GM10248 (cell line): ENCODE measurements at regions not wholly inside any gene's neighbourhood (a gene's known extent, or its start where the extent isn't known, plus 50 kb on each side); places are given as distances from the start of the nearest gene placed in this dataset.

Source experiments
- CTCF ChIA-PET: fragments of 300-600 bp; sonication (Branson Sonifier 250); formaldehyde crosslinking; extraction: SDS; loops from one replicate; lab custom pipeline; 2021; ENCODE audit warnings: antibody characterized with exemption; lab: Yijun Ruan, JAX
- POLR2A ChIA-PET: fragments of 350-650 bp; sonication (Branson Sonifier 250); formaldehyde crosslinking; extraction: SDS; loops from one replicate; lab custom pipeline; 2020; ENCODE audit warnings: antibody characterized with exemption; lab: Yijun Ruan, JAX
- DNase-seq: peaks from one replicate; pipeline ENCODE4 v3.0.0; 2012; ENCODE audit errors: extremely low spot score
- TF ChIP-seq, protein P1 (sequence below): IDR thresholded peaks from 2 replicates; pipeline ENCODE4 v1.5.1; 2012; ENCODE audit warnings: mild to moderate bottlenecking, low read depth; ENCODE audit errors: extremely low read depth, missing control alignments, control extremely low read depth

- TF ChIP-seq, protein P1, sequence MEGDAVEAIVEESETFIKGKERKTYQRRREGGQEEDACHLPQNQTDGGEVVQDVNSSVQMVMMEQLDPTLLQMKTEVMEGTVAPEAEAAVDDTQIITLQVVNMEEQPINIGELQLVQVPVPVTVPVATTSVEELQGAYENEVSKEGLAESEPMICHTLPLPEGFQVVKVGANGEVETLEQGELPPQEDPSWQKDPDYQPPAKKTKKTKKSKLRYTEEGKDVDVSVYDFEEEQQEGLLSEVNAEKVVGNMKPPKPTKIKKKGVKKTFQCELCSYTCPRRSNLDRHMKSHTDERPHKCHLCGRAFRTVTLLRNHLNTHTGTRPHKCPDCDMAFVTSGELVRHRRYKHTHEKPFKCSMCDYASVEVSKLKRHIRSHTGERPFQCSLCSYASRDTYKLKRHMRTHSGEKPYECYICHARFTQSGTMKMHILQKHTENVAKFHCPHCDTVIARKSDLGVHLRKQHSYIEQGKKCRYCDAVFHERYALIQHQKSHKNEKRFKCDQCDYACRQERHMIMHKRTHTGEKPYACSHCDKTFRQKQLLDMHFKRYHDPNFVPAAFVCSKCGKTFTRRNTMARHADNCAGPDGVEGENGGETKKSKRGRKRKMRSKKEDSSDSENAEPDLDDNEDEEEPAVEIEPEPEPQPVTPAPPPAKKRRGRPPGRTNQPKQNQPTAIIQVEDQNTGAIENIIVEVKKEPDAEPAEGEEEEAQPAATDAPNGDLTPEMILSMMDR: no peak
- ChIA-PET CTCF (no interaction called here), POLR2A (no interaction called here)
- no peak for DNase-seq
These were observed 169.2 kb upstream of the RORA start for GRCh38 chr15:61398310-61398709.

DNA sequence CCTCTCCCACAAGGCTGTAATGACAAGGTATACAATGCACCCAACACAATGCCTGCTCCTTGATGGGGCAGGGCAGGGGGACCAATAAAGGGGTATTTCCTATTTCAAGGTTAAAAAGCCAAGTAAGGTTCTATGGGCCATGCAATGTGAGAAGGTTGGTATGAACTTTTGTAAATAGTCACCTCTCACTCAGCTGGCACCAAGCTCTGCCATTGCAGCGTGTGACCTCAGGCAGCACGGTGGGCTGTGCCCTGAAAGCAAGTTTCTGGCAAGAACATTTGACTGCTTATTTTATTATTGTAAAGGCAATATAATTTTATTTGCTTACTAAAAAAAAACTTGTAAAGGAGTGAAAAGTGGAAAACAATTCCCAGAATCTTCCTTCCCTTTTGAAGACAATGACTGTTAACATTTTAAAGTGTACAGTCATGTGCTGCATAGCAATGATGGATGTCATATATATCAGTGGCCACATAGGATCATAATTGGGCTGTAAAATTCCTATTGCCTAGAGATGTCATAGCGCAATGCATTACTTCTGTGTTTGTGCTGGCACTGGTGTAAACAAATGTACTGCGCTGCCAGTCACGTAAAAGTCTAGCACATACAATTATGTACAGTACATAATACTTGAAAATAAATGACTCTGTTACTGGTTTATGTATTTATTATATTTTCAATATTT is 167.3 kb upstream of the RORA start:
- ChIA-PET CTCF (interaction anchor here (1.0 kb wide), 1 partner anchor 8 kb away, joined by 3 read pairs; no protein-coding TSS in a partner anchor), POLR2A (no interaction called here)
- TF ChIP-seq, protein P1: no peak
- no peak for DNase-seq

DNA sequence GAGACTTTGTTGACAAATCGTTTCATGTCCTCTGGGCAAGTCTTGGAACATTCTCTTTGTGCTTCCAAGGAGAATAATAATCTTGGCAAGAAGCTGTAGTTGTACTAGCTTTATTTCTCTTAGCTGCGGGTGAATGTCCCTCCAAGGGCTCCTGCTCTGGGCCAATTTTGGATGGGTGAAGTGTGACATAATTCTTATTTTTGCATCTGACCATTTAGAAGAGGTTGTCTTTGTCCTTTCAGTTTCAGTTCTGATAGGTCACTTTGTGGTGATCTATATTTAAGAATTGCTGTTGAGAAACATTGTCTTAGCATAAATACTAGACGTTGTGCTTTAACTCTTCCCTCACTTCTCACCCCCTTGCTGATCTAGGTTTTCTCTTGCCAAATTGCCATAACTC is 164.8 kb upstream of the RORA start:
- CTCF ChIA-PET: interaction anchor here (1.4 to 1.5 kb wide), 2 partner anchors 9 to 10 kb away, joined by 4 read pairs; no protein-coding TSS in a partner anchor
- DNase-seq: no peak
- POLR2A ChIA-PET: no interaction called here
- TF ChIP-seq, protein P1: no peak

- POLR2A ChIA-PET: no interaction called here
- TF ChIP-seq, protein P1: no peak
- CTCF ChIA-PET: interaction anchor here (1.4 to 1.5 kb wide), 2 partner anchors 8 to 11 kb away, joined by 4 read pairs; no protein-coding TSS in a partner anchor
- DNase-seq: no peak
These were observed 164.4 kb upstream of the RORA start for GRCh38 chr15:61393524-61393923.

- ChIA-PET POLR2A (no interaction called here), CTCF (interaction anchor here (1.3 kb wide), 1 partner anchor 12 kb away, joined by 3 read pairs; no protein-coding TSS in a partner anchor)
- no peak for DNase-seq
- TF ChIP-seq, protein P1: no peak
These were observed 161.0 kb upstream of the RORA start for GRCh38 chr15:61390138-61390537.

GRCh38 chr15:61389334-61390028 is 160.4 kb upstream of the RORA start:
- CTCF ChIA-PET: interaction anchor here (1.3 kb wide), 1 partner anchor 11 kb away, joined by 3 read pairs; no protein-coding TSS in a partner anchor
- POLR2A ChIA-PET: no interaction called here

More at GRCh38 chr15:61389334-61390028, 160.4 kb upstream of the RORA start:
- DNase-seq: no peak
- TF ChIP-seq, protein P1: no peak
